ENCODE measurements at regions not wholly inside any gene's neighbourhood (a gene's known extent, or its start where the extent isn't known, plus 50 kb on each side); places are given as distances from the start of the nearest gene placed in this dataset.

- no peaks in the 10 kb centered on the region for H3K36me3 ChIP-seq (replicated peaks in 1 of 2; ENCODE audit: control insufficient read depth in 1 of 2, insufficient read depth in 2 of 2, low read length in 2 of 2)
- H3K9me3 ChIP-seq (ENCODE audit: low read length) = peaks cover 87% of the 10 kb centered on the region
- H3K4me1 ChIP-seq (ENCODE audit: insufficient read depth, low read length) = no peaks in the 10 kb centered on the region
- BruUV-seq (replicated peaks) = no TSS peak
- no peak overlapping the region for H2AFZ ChIP-seq (ENCODE audit: low read length)
- DNase-seq (ENCODE audit: low spot score) (no peak), ATAC-seq (no peak), FAIRE-seq (no peak)
- in situ Hi-C loops (cut with HindIII; ENCODE audit: extremely low pct_ligation_motif_present, low pct_unique_long_range_greater_than_20kb) (no loop called here), intact Hi-C loops (cut with micrococcal nuclease; ENCODE audit: unreplicated experiment) (no loop called here)
- H4K20me1 ChIP-seq (ENCODE audit: insufficient read depth, low read length) = no peaks in the 10 kb centered on the region
- H3K79me2 ChIP-seq (ENCODE audit: insufficient read depth, low read length) = no peaks in the 10 kb centered on the region
- no peak overlapping the region for H3K4me3 ChIP-seq (replicated peaks in 1 of 3; ENCODE audit: insufficient read depth in 1 of 3, low read depth in 2 of 3, low read length in 3 of 3)
- H3K9ac ChIP-seq (ENCODE audit: insufficient read depth, low read depth, low read length) = no peak overlapping the region
- 98% methylated on average over 1 of the region's 1 CpG for WGBS (ENCODE audit: low lambda C conversion rate)
- TF ChIP-seq NR0B2 (CRISPR knock-in tag; IDR thresholded peaks at IDR 0.05) (no peak), SATB2 (CRISPR knock-in tag; IDR thresholded peaks at IDR 0.05) (no peak), KDM5A (IDR thresholded peaks at IDR 0.05; ENCODE audit: borderline replicate concordance, low read length) (no peak), ZNF747 (CRISPR knock-in tag; IDR thresholded peaks at IDR 0.05; ENCODE audit: borderline replicate concordance) (no peak), ATF7-NPFF (CRISPR knock-in tag; IDR thresholded peaks at IDR 0.05; ENCODE audit: low read depth) (no peak), ZSCAN21 (CRISPR knock-in tag; IDR thresholded peaks at IDR 0.05; ENCODE audit: borderline replicate concordance) (no peak), CREBL2 (CRISPR knock-in tag; IDR thresholded peaks at IDR 0.05; ENCODE audit: borderline replicate concordance) (no peak), TEF (CRISPR knock-in tag; IDR thresholded peaks at IDR 0.05) (no peak), BCL3 (CRISPR knock-in tag; IDR thresholded peaks at IDR 0.05) (no peak), AHR (CRISPR knock-in tag; IDR thresholded peaks at IDR 0.05) (no peak), CEBPZ (IDR thresholded peaks at IDR 0.05; ENCODE audit: low read length) (no peak)
- no peaks in the 10 kb centered on the region for H3K27me3 ChIP-seq (ENCODE audit: control insufficient read depth in 1 of 2, insufficient read depth in 2 of 2, low read length in 2 of 2)
- ChIA-PET POLR2A (no interaction called here), CTCF (ENCODE audit: low intra/inter-chr PET ratio, low total read pairs) (no interaction called here)
- H3K27ac ChIP-seq (ENCODE audit: extremely low read length, insufficient read depth, low read length) = no peak overlapping the region
- H3K4me2 ChIP-seq (ENCODE audit: low read depth, low read length) = no peak overlapping the region
These were observed 389.3 kb downstream of the HDGFL1 start for GRCh38 chr6:22958677-22959076.

Measured in HepG2 (cell line).